Epithelial cell of esophagus (primary cell): ENCODE measurements at regions not wholly inside any gene's neighbourhood (a gene's known extent, or its start where the extent isn't known, plus 50 kb on each side); places are given as distances from the start of the nearest gene placed in this dataset.
"Not testable (repeated sequence)": the region's sequence is repeated elsewhere in the genome, so short reads cannot be mapped to it uniquely, and the experiment has no call there.

Source experiments
- DNase-seq: peaks from one replicate; pipeline ENCODE4 v3.0.0; 2010; ENCODE audit warnings: low read depth
- H3K4me3 ChIP-seq: 2 replicates; pipeline ENCODE4 v1.5.1; 2011; ENCODE audit warnings: mild to moderate bottlenecking, low read length, control low read depth
- CTCF ChIP-seq: IDR thresholded peaks from 2 replicates; pipeline ENCODE4 v1.5.1; 2011; ENCODE audit warnings: low read depth, mild to moderate bottlenecking, low read length, control low read depth, inconsistent platforms; ENCODE audit not compliant: insufficient read depth; ENCODE audit errors: missing control alignments

- no peak for DNase-seq
- TF ChIP-seq CTCF = no peak
- H3K4me3 ChIP-seq = no peak overlapping the region
These were observed 349.5 kb upstream of the EDA2R start for GRCh38 chrX:66988331-66988730.

- TF ChIP-seq CTCF = no peak
- no peak for DNase-seq
- H3K4me3 ChIP-seq = no peak overlapping the region
These were observed 322.8 kb upstream of the EDA2R start for GRCh38 chrX:66961665-66962064.

- TF ChIP-seq CTCF = no peak
- no peak overlapping the region for H3K4me3 ChIP-seq
- no peak for DNase-seq
These were observed 292.8 kb upstream of the EDA2R start for GRCh38 chrX:66931713-66932112.

- H3K4me3 ChIP-seq, DNase-seq: not testable (repeated sequence)
These were observed 291.6 kb upstream of the EDA2R start for GRCh38 chrX:66930516-66930915.

- DNase-seq = no peak
- no peak overlapping the region for H3K4me3 ChIP-seq
- no peak for TF ChIP-seq CTCF
These were observed 281.4 kb upstream of the EDA2R start for GRCh38 chrX:66920296-66920695.

- no peak for TF ChIP-seq CTCF
- no peak overlapping the region for H3K4me3 ChIP-seq
- DNase-seq = no peak
These were observed 280.5 kb upstream of the EDA2R start for GRCh38 chrX:66919280-66919832.

GRCh38 chrX:66918511-66918910 lies 279.6 kb upstream of the EDA2R start:
- DNase-seq = no peak
- TF ChIP-seq CTCF = no peak
- no peak overlapping the region for H3K4me3 ChIP-seq
